Right hindlimb (tissue), 1 donor: ENCODE measurements at regions not wholly inside any gene's neighbourhood (a gene's known extent, or its start where the extent isn't known, plus 50 kb on each side); places are given as distances from the start of the nearest gene placed in this dataset.

ENCODE experiments used
- DNase-seq: peaks from one replicate; pipeline ENCODE4 v3.0.0-alpha.2; 2018

- DNase-seq, result no peak
Observed at GRCh38 chr7:118028226-118028625, 155.0 kb upstream of the CTTNBP2 start.

- no peak for DNase-seq
Observed at GRCh38 chr7:118029826-118030422, 154.0 kb upstream of the LSM8 start.

DNA sequence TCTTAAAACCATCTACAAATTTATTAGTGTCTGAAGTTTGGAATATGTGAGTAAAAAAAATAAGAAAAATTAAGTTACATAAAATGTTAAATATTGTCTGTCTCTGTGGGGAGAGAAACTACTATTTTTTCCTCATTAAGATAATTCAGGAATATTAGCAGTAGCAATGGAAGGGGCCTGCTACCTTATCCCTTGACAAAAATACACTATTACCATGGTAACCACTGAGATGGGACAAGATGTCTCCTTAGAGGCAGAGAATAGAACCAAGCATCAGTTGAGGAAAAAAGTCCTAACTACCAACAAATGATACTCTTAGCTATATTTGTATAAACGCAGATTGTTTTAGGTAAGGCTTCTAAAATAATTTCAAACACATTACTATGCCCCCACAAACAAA lies 150.7 kb upstream of the LSM8 start:
- DNase-seq, result no peak

DNA sequence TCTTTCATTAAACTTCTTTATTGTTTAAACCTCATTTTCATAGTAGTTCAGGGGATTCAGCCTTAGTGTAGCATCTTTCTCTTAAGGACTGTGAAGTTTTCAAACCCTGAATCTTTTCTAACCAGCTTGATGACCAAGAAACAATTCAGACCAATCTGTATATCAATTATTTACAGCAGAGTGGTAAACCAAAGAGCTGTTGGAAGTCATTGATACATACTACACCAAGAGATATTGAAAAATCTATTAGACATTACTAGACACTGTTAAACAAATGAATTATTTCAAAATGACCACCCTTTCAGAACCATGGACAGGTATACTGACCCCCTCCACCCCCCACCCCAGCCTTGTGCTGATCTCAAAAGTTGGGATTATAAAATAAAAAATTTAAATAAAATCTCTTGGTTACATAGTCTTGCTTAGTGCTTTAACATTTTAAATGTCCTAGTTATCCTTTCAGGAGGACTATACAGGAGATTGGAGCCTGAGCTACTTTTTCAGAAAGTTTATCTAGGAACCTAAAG lies 143.9 kb upstream of the LSM8 start:
- no peak for DNase-seq

DNA sequence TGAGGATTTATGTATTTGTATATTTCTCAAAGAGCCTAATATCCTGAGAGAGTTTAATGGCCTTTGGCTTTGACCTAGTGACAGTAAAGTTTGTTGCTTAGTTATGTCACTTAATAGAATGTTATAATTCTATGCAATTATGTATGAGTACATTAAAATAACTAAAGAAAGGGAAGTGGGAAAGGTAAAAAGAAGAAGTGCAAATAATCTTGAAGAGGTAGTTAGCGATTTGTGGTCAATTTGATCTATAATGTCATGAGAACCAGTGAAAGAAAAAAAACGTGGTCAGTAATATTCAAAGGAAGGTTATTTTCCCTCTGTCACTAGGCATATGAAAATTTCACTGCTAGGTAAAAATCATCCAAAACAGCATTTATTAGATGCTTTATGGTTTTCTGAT lies 143.4 kb upstream of the LSM8 start:
- DNase-seq, result no peak

- DNase-seq, result no peak
Observed at GRCh38 chr7:118041251-118041878, 142.6 kb upstream of the LSM8 start.

DNA sequence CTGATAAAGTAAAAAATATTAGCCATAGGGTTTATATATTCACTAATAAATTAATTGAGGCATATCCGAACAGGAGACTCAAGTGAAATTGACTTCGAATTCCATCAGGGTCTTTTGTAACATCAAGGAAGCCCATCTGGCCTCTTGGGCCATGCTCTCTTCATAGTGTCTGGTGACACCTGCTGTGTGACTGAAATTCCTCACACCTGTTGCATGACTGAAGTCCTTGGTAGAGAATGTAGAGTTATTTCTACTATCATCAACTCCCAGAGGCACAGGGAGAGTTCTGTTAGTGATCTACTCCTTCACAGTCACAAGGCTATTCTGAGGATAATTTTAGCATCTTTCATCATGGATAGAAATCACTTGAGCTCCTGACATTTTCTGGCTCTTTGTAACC lies 138.3 kb upstream of the LSM8 start:
- DNase-seq, result no peak

- DNase-seq, result no peak
Observed at GRCh38 chr7:118046086-118046485, 137.9 kb upstream of the LSM8 start.

- DNase-seq, result no peak
Observed at GRCh38 chr7:118046801-118047200, 137.2 kb upstream of the LSM8 start.

DNA sequence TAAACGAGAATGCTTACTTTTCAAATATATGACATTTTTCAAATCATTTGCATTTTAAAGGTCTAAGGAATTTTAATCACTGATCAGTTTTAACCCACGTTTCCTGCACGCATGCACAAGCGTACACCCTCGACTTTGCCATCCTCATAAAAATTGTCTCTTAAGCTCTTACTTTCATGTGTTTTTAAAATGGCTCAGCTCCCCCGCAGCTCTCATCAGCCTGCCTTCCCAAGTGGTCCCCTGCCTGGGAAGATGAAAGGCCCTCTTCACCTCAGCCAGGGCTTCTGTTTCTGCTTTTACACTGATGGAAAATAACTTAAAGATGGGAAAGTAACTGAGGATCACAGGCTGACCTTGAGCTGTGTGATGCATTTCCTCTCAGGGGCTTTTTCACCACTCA lies 131.6 kb upstream of the LSM8 start:
- no peak for DNase-seq

DNA sequence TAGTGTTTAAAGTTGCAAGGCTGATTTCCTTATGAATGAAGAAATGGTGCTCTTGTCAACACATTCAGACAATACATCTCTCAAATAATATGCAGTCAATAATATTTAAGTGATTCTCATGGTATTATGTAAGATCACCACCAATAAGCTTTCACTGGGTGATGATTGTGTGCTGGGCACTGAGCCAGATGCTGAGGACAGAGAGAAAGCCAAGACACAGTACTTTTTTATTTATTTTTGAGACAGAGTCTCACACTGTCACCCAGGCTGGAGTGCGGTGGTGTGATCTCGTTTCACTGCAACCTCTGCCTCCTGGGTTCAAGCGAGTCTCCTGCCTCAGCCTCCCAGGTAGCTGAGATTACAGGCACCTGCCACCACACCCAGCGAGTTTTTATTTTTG lies 130.6 kb upstream of the LSM8 start:
- DNase-seq, result no peak

DNA sequence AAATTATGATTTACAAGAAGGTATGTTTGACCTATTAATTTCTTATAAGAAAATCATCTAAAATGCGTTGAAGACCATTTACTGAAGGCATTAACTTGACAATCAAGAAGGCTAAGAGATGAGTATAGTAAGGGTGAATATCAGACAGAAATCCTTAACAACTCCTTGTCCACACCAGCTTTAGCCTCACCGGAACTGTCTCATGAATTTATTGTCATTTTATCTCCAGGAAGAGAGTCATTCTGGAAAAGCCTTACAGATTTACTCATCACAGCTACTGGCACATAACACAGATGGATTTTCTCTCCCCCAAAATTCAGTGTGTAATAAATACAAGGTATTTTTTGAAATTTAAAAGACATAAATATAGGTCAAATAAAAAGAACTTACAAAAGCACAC lies 129.4 kb upstream of the LSM8 start:
- no peak for DNase-seq

- no peak for DNase-seq
Observed at GRCh38 chr7:118055647-118056046, 128.3 kb upstream of the LSM8 start.

DNA sequence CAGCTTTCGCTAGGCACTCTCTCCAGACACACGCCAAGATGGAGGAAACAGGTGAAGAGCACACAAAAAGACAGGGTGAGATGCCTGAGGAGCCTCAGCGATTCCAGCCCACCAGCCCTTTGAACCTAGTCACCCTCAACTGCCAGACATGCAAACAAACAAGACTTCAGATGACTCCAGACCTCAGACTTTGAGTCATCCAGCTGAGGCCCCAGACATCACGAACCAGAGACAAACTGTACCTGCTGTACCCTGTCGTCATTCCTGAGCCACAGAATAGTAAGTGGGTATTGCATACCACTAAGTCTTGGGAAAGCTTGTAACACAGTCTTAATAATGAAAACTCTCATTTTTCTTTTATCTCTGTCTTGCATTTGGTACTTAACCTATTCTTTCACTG lies 126.6 kb upstream of the LSM8 start:
- no peak for DNase-seq

DNA sequence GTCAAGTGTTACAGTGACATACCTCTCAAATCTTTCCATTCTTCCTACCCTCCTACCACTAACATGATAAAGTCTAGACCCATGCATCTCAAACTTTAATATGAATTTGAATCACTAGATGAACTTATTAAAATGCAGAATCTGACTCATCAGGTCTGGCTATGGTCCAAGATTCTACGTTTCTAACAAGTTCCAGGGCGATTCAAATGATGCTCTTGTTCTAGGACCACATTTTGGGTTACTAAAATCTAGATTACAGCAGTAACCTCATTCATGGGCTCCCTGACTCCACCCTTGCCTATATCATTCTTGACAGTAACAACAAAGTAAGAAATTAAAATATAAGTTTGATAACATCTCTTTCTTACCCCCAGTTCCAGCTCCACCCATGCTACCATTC lies 124.8 kb upstream of the LSM8 start:
- DNase-seq, result no peak

DNA sequence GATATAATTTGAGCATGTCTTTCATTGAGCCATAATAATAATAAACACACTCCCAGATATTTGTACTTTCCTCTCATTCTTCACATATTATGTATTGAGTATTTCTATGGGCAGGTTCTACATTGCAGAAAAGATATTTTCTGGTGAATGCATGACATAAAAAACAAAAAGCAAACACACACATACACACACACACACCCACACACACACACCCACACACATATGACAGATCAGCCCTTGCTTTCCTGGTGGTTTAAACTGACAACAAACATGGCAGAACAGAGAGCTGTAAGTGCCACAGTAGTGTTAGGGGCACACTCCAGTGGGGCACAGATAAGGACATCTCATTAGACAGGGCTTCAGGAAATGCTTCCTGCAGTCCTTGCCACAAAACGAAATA lies 123.3 kb upstream of the LSM8 start:
- no peak for DNase-seq

DNA sequence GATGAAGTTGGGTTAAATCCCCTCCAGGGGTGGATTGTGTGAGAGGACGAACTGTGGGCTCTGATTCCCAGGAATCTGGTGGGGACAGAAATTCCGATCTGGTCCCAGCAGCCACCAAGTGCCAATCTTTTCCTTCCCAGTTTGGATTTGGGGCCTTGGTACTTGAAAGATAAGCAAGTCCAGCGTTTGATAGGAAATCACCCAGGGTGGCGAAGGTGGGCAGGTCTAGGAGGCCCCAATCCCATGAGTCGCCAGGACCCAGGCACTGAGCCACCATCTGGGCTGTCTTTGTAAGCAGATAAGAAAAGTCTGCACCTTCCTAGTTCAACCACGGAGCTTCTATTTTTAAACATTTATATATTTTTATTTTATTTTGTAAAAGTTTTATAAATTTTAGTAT lies 122.6 kb upstream of the LSM8 start:
- no peak for DNase-seq

- DNase-seq, result no peak
Observed at GRCh38 chr7:118072893-118073674, 110.9 kb upstream of the LSM8 start.

- DNase-seq, result no peak
Observed at GRCh38 chr7:118075936-118076335, 108.0 kb upstream of the LSM8 start.

GRCh38 chr7:118076564-118076963 lies 107.4 kb upstream of the LSM8 start:
- DNase-seq, result no peak

DNA sequence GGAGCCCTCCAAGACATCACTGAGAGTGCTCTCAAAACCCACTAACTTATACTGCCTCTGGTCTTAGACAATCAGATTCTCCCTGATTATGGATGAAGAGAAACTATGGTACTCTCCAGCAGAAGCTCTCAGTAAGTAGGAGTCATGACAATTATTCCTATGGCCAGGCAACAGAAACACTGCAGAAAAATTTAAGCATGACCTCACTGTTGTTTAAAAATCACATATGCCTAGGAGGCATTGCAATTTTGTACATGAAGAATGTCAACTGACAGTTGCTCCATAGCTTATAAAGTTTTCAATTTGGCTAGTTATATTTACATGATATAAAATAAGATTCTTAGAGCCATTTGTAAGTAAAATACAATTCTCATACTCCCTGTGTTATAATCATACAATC lies 105.9 kb upstream of the LSM8 start:
- no peak for DNase-seq

DNA sequence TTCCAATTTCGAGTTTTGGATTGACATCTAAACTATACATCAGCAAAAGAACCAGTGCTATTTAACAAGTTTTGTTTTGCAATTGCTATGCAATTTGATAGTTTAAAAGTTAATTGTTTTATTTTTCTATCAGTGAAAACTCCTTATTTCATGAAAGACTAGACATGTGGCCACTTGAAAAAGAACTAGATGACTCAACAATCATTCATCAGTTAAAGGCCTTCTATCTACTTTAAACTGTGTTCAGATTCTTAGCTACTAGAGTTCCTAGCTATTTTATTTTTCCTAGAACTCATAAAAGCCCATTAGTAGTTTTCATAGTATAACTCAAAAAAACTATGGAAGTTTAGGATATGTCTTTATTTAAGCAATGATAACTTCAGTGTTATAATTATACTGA lies 104.6 kb upstream of the LSM8 start:
- DNase-seq, result no peak

DNA sequence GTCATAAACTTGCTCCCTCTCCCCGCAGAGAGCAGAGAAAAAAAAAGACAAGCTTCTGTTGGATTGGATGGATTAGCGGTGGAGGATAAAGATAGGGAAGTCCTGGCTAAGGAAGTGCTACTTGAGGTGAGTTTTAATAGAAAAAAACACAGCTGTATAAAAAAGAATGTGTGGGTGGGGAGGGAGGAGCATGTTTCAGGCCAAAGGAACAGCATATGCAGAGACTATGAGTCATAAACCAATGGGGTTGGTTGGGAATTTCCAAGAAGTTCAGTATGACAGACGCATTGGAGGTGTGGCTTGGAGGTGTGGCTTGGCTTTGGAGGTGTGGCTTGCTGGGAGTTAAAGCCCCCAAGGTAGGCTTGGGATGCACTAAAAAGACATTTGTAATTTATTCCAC lies 103.0 kb upstream of the LSM8 start:
- no peak for DNase-seq

DNA sequence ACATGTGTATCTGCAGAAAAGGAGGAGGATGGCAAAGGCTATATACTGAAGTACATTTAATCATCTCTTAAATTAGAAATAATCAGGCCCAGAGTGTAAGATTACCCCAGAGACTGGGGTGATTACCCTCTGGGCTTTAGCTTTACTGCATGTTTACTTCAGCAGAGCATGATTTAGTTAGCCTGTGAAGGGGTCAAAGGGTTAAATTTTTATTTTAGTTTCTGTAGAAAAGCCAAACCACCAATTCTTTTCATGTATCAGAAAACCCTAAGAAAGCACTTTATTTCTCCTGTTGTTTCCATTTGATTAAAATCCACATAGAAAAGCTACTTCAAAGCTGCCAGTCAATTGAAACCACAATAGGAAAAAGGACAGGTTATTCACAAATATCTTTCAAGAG lies 101.5 kb upstream of the LSM8 start:
- no peak for DNase-seq
